Rectal smooth muscle tissue (tissue), 1 donor: ENCODE measurements at regions not wholly inside any gene's neighbourhood (a gene's known extent, or its start where the extent isn't known, plus 50 kb on each side); places are given as distances from the start of the nearest gene placed in this dataset.

Source experiments
- H3K27ac ChIP-seq: one replicate; pipeline ENCODE4 v1.7.0; 2013; ENCODE audit warnings: low read depth, low read length, inconsistent platforms
- H3K27me3 ChIP-seq: one replicate; pipeline ENCODE4 v1.7.0; 2013; ENCODE audit warnings: low read length; ENCODE audit not compliant: control insufficient read depth, insufficient read depth
- H3K36me3 ChIP-seq: one replicate; pipeline ENCODE4 v1.7.0; 2013; ENCODE audit warnings: low read length; ENCODE audit not compliant: control insufficient read depth, insufficient read depth
- H3K4me1 ChIP-seq: one replicate; pipeline ENCODE4 v1.7.0; 2013; ENCODE audit warnings: low read length; ENCODE audit not compliant: control insufficient read depth, insufficient read depth
- H3K4me3 ChIP-seq: one replicate; pipeline ENCODE4 v1.7.0; 2013; ENCODE audit warnings: low read length
- H3K9ac ChIP-seq: one replicate; pipeline ENCODE4 v1.7.0; 2013; ENCODE audit warnings: low read length

DNA sequence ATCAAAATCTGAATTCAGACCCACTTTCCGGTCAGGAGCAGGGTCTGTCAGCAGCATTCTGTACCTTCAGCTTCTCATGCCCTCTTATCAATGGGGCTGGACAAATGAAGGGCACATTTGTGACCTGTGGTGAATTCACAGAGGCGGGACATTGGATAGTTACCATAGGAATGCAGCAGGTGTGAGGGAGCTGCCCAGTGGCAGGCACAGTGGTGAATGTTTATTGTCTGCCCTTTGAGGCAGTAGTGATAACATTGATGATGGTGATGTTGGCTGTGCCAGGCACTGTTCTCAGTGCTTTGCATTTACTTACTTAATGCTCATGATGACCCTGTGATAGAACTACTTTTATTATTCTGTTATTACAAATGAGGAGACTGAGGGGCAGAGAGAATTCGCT lies 101.2 kb upstream of the KIT start:
- Histone ChIP-seq H3K9ac (no peak overlapping the region), H3K4me1 (no peaks in the 10 kb centered on the region), H3K4me3 (no peak overlapping the region), H3K36me3 (no peaks in the 10 kb centered on the region), H3K27me3 (no peaks in the 10 kb centered on the region), H3K27ac (no peak overlapping the region)

DNA sequence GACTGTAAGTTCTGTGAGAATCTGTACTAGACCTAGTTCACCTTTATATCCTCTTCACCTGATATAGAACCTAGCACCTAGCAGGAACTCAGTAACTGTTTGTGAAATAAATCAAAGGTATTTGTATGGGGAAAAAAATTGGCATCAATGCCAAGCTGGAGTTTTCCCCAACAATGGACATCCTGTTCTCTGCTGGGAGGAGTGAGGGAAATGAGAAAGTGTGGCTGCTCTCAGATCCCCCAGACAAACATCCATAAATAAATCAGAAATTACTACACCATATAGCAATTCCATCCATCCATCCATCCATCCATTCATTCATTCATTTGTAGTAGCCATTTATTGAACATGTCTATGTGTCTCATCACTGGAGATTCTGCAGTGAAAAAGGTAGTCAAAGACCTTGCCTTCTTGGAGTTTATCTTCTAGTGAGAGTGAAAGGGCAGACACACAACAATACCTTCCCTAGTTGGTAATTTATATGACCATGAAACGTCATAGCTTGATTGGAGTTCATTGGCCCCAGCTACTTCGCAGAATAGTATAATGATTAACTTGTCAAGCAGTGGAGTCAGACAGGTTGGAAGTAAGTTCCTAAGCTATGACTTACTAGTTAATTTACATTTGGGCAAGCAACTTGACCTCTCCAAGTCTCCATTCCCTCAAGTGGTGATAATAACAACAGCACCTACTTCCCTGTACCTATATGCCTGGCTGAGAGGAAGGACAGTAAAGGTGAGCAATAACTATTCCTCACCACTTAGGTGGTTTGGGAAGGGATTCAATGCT lies 98.7 kb upstream of the KIT start:
- H3K27me3 ChIP-seq, result no peaks in the 10 kb centered on the region
- H3K4me1 ChIP-seq, result no peaks in the 10 kb centered on the region
- H3K27ac ChIP-seq, result no peak overlapping the region
- H3K36me3 ChIP-seq, result no peaks in the 10 kb centered on the region
- no peak overlapping the region for H3K4me3 ChIP-seq
- no peak overlapping the region for H3K9ac ChIP-seq

DNA sequence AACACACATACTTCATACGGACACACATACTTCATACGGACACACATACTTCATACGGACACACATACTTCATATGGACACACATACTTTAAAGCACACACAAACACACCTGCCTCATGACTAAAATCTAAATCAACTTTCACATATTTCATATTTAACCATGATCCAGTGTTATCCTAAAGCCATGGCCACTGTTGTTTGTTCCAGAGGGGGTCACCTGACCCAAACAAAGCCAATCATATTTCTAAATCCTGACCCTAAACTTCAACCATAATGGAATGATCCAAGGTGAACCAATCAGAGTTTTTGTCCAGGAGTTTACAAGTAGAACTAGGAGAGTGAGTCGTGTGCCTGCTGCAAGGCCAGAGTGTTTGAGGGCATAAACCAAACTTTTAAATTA lies 97.2 kb upstream of the KIT start:
- no peaks in the 10 kb centered on the region for H3K4me1 ChIP-seq
- H3K4me3 ChIP-seq, result no peak overlapping the region
- H3K9ac ChIP-seq, result no peak overlapping the region
- H3K27ac ChIP-seq, result no peak overlapping the region
- no peaks in the 10 kb centered on the region for H3K36me3 ChIP-seq
- H3K27me3 ChIP-seq, result no peaks in the 10 kb centered on the region

DNA sequence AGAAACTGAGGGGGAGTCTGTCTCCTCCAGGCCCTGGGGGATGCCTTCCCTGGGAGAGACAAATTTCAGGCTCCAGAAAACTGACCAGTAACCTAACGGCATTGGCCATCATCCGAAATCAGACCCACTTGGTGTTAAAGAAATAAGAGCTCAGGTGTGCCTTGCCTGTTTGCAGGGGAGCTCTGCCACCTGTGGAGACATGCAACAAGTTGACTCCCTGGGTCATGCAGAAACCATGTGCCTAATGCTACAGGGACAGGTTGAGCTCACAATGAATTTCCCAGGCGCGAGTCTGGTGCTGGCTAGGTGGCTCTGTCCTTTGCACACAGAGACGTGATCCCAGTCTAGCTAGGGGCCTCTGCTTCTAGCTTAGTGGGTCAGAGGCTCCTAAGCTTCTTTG lies 95.8 kb upstream of the KIT start:
- no peak overlapping the region for H3K9ac ChIP-seq
- H3K27ac ChIP-seq, result no peak overlapping the region
- no peaks in the 10 kb centered on the region for H3K36me3 ChIP-seq
- H3K27me3 ChIP-seq, result no peaks in the 10 kb centered on the region
- no peaks in the 10 kb centered on the region for H3K4me1 ChIP-seq
- no peak overlapping the region for H3K4me3 ChIP-seq

DNA sequence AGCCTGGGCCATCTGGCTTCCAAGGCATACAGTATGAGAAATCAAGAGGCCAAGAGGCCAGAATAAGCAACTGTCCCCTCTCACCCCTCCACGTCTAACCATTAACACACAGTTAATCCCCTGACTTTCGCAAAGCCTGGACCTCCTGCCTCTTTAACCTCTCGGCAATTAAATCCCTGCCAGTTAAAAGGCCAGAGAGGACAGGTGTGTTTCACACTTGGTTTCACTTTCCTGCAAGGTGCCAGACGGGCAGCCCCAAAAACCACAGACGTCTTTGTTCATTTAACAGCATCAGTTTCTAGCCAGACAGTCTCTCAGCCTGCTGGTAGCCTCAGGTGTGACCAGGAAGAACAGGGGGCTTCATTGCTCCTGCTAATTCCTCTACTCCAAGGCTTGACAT lies 91.1 kb upstream of the KIT start:
- Histone ChIP-seq H3K27ac (no peak overlapping the region), H3K4me3 (no peak overlapping the region), H3K4me1 (no peaks in the 10 kb centered on the region), H3K9ac (no peak overlapping the region), H3K27me3 (no peaks in the 10 kb centered on the region), H3K36me3 (no peaks in the 10 kb centered on the region)

DNA sequence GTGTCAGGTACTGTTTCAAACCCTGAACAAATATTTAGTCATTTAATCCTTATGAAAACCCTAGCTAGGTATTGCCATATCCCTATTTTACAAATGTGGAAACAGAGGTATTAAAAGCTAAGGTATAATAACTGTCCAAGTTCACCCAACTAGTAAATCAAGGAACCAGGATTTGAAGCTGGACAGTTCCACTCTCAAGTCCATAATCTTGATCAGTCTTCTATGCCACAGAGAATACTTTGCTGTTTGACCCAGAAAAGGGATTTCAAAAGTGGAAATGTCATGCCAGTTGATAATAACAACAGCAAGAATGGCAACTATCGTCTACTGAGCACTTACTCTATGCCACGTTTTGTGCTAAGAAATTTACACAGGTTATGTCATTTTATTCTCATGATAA lies 90.4 kb upstream of the KIT start:
- Histone ChIP-seq H3K4me1 (no peaks in the 10 kb centered on the region), H3K27me3 (no peaks in the 10 kb centered on the region), H3K27ac (no peak overlapping the region), H3K9ac (no peak overlapping the region), H3K4me3 (no peak overlapping the region), H3K36me3 (no peaks in the 10 kb centered on the region)

DNA sequence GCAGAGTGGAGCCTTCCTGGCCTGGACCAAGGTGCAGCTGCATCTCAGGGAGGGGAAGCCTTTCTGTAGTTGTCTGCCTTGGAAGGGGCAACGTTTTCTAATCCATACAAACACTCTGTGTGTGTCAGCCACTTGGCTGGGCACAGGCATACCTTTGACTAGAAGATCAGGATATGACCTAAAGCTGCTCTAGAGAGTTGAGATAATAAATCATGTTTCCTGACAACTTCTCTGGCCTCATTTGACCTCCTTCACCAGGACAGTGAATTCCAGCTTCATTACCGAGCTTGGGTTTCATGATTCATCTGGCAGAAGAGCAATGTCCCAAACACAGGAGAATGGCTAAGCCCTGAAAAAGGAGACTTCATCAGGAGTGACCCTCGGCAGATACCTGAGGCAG lies 89.6 kb upstream of the KIT start:
- Histone ChIP-seq H3K4me1 (no peaks in the 10 kb centered on the region), H3K27ac (no peak overlapping the region)

DNA sequence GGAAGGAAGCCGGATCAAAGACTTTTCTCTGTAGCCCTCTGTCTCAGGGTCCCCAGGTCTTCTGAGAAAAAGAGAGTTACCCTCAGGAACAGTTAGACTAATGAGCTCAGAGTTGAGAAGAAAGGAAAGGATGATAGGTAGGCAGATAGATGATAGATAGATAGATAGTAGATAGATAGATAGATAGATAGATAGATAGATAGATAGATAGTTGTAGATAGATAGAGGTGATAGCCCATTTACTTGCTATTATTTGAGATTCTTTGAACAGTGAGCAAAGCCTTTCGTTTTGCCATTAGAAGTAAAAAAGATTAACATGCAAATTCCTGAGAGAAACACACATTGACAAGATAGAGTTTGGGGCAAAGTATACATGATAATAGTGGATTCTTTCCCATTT lies 86.9 kb upstream of the KIT start:
- Histone ChIP-seq H3K4me3 (no peak overlapping the region), H3K27ac (no peak overlapping the region), H3K36me3 (no peaks in the 10 kb centered on the region), H3K4me1 (no peaks in the 10 kb centered on the region), H3K27me3 (no peaks in the 10 kb centered on the region), H3K9ac (no peak overlapping the region)

More for the DNA sequence above, 89.6 kb upstream of the KIT start:
- H3K27me3 ChIP-seq, result no peaks in the 10 kb centered on the region
- H3K36me3 ChIP-seq, result no peaks in the 10 kb centered on the region
- no peak overlapping the region for H3K9ac ChIP-seq
- no peak overlapping the region for H3K4me3 ChIP-seq

DNA sequence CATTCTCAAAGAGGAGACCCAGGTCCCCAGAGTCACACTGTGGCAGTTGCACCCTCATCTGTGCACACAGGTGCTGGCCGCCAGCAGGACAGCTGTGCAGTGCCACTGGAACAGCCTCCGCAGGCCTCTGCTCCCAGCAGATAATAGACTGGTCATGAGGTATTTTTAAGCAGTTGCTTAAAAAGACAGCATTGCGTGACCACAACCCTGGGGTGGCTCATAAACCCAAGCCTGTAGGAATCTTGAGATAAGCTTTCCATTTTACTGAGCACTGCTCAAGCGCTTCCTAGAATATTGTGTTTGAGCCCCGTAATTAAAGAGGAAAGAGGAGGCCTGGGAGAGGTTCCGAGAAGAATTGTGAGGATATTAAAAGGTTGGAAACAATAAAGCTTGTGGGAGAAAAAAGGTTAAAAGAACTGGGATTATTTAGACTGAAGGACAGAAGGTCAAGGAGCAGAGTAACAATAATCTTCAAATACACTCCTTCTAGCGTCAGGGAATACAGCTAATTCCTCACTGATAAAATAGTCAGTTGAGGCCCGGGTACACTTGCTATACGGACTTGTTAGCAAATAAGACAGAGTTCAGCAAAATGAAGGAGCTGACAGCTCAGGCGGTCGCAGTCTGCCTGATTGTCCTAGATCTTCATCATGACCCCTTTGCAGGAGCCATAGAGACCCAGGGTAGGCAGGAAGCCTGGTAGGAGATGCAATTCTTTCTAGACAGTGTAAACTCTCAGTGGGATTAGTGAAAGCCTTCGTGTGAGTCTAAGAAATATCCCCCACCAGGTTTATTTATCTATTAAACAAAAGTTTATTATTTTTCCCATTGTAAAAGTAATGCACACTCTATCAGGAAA lies 86.2 kb upstream of the KIT start:
- H3K4me1 ChIP-seq, result no peaks in the 10 kb centered on the region
- no peaks in the 10 kb centered on the region for H3K36me3 ChIP-seq
- no peak overlapping the region for H3K9ac ChIP-seq
- H3K4me3 ChIP-seq, result no peak overlapping the region
- no peak overlapping the region for H3K27ac ChIP-seq
- no peaks in the 10 kb centered on the region for H3K27me3 ChIP-seq

DNA sequence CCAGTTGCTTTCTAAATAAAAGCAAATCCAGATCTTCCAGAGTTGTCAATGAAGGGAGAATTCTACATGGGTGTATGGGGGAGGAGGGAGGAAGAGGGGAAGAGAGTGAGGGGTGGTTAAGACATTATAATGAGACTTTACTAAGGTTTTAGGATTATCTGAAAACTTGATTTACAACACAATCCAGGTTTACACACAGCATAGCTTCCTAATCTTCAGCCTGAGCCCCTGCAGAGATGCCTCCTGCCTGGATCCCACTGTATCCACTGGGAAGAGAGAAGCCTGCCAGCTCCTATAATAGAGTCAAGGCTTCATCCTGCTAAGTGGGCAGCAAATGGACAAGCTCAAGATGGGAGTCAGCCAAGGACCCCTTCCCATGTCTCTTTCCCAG lies 85.6 kb upstream of the KIT start:
- H3K4me1 ChIP-seq, result no peaks in the 10 kb centered on the region
- no peak overlapping the region for H3K9ac ChIP-seq
- H3K27ac ChIP-seq, result no peak overlapping the region
- H3K36me3 ChIP-seq, result no peaks in the 10 kb centered on the region
- no peaks in the 10 kb centered on the region for H3K27me3 ChIP-seq
- no peak overlapping the region for H3K4me3 ChIP-seq

DNA sequence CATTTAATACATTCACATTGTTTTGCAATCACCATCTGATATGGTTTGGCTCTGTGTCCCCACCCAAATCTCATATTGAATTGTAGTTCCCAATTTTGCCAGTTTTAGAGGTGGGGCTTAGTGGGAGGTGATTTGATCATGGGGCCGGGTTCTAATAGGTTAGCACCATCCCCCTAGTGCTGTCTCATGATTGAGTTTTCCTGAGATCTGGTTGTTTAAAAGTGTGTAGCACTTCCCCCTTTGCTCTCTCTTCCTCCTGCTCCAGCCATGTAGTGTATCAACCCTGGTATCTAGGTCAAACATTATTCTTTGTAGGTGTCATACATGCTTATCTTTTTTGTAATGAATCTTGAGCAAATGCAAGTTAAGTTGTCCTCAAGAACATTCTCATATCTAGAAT lies 83.3 kb upstream of the KIT start:
- no peak overlapping the region for H3K27ac ChIP-seq
- H3K9ac ChIP-seq, result no peak overlapping the region
- no peaks in the 10 kb centered on the region for H3K27me3 ChIP-seq
- H3K36me3 ChIP-seq, result no peaks in the 10 kb centered on the region
- no peaks in the 10 kb centered on the region for H3K4me1 ChIP-seq
- H3K4me3 ChIP-seq, result no peak overlapping the region

DNA sequence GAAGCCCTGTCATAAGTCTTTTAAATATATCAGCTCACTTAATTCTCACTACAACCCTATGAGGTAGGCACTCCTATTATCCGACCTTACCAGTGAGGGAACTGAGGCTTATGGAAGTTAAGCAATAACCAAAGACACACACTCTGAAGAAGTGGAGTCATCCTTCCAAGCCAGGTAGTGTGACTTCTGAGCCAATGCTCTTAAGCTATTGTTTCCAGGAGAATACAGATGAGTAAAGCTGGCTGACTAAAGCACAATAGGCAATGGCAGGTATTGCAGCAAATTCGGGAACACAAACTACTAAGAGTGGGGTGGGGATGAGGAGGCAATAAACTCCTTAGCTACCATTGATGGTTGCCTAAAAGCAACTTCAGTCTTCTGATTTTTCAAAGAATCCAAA lies 81.8 kb upstream of the KIT start:
- Histone ChIP-seq H3K36me3 (no peaks in the 10 kb centered on the region), H3K27me3 (no peaks in the 10 kb centered on the region), H3K4me3 (no peak overlapping the region), H3K4me1 (no peaks in the 10 kb centered on the region), H3K27ac (no peak overlapping the region), H3K9ac (no peak overlapping the region)

DNA sequence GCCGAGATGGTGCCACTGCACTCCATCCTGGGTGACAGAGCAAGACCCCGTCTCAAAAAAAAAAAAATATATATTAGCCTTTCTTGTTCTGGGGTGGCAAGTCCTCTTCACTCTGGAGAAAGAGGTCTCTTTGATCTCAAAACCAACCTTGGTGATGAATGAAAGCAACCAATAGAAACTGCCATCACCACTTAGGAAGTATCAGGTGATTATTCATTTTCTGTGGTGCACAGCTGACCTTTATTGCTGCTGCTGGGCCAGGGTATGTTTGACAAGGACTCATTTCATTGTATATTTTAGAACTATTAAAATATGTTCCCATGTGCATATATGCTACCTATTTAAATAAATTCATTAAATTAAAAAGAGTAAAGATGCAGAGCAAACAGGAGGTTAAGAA lies 76.0 kb upstream of the KIT start:
- Histone ChIP-seq H3K4me3 (no peak overlapping the region), H3K9ac (no peak overlapping the region), H3K4me1 (no peaks in the 10 kb centered on the region), H3K27me3 (no peaks in the 10 kb centered on the region), H3K36me3 (no peaks in the 10 kb centered on the region), H3K27ac (no peak overlapping the region)
